BJ (cell line): ENCODE measurements at regions not wholly inside any gene's neighbourhood (a gene's known extent, or its start where the extent isn't known, plus 50 kb on each side); places are given as distances from the start of the nearest gene placed in this dataset.

Experiments used
- CTCF ChIA-PET: fragments of 350-600 bp; formaldehyde crosslinking; extraction: SDS; loops from one replicate; lab custom pipeline; 2021; ENCODE audit warnings: antibody characterized with exemption, inconsistent platforms; lab: Yijun Ruan, JAX
- POLR2A ChIA-PET: fragments of 300-600 bp; sonication (Branson Sonifier 250); formaldehyde crosslinking; extraction: SDS; loops from one replicate; lab custom pipeline; 2021; ENCODE audit warnings: antibody characterized with exemption; lab: Charles Lee
- DNase-seq: peaks from one replicate; pipeline ENCODE4 v3.0.0-alpha.2; 2011; ENCODE audit warnings: low read depth
- H3K27me3 ChIP-seq: 2 replicates; pipeline ENCODE4 v1.6.0; 2011; ENCODE audit warnings: low read length; ENCODE audit not compliant: control insufficient read depth, insufficient read depth
- H3K36me3 ChIP-seq: 2 replicates; pipeline ENCODE4 v1.5.1; 2011; ENCODE audit warnings: low read length; ENCODE audit not compliant: control insufficient read depth, insufficient read depth
- H3K4me3 ChIP-seq: 2 replicates; pipeline ENCODE4 v1.5.1; 2011; ENCODE audit warnings: low read depth, mild to moderate bottlenecking, control low read depth, low read length
- TF ChIP-seq, protein P1 (sequence below): IDR thresholded peaks from 2 replicates; pipeline ENCODE4 v1.5.1; 2011; ENCODE audit warnings: low read depth, mild to moderate bottlenecking, control low read depth, inconsistent platforms, low read length, moderate library complexity; ENCODE audit not compliant: insufficient read depth

DNA sequence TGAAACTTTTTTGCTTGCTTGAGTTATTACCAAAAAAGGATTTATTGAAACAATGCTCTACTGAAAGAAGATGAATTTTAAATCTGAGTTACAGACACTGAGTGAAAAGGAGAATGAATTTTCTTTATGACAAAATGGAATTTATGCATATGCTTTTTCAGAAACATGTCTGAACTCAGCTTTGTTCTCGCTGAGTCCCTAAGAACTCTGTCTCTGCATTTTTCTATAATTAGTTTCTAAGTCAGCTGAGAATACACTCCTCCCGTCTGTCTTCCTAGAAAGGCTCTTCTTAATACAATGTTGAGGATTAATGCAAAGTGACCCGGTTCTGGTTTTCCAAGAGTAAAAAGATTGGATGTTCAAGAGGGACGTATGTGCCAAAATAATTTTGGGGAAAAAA is 463.5 kb downstream of the NKX6-1 start:
- Histone ChIP-seq H3K36me3 (no peaks in the 10 kb centered on the region), H3K27me3 (no peaks in the 10 kb centered on the region), H3K4me3 (no peak overlapping the region)
- no peak for DNase-seq
- POLR2A ChIA-PET: no interaction called here
- CTCF ChIA-PET: no interaction called here
- TF ChIP-seq, protein P1, sequence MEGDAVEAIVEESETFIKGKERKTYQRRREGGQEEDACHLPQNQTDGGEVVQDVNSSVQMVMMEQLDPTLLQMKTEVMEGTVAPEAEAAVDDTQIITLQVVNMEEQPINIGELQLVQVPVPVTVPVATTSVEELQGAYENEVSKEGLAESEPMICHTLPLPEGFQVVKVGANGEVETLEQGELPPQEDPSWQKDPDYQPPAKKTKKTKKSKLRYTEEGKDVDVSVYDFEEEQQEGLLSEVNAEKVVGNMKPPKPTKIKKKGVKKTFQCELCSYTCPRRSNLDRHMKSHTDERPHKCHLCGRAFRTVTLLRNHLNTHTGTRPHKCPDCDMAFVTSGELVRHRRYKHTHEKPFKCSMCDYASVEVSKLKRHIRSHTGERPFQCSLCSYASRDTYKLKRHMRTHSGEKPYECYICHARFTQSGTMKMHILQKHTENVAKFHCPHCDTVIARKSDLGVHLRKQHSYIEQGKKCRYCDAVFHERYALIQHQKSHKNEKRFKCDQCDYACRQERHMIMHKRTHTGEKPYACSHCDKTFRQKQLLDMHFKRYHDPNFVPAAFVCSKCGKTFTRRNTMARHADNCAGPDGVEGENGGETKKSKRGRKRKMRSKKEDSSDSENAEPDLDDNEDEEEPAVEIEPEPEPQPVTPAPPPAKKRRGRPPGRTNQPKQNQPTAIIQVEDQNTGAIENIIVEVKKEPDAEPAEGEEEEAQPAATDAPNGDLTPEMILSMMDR: no peak

DNA sequence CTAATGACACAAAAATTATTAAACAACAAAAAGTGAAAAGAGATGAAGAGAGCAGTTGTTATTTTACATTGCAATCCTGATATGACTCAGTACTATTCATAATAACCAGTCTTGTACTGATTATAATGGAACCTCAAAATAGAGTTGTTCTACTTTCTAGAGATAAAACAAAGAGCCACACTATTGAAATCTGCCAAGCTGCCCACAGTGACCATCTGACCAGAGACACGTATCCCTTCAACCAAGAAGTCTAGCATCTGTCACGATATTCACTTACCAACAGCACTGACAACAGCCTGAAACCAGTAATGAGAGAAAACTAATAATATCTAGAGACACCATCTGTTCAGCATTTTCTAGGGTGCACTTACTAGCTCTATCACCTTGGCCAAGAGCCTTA is 466.7 kb downstream of the NKX6-1 start:
- CTCF ChIA-PET: no interaction called here
- Histone ChIP-seq H3K36me3 (no peaks in the 10 kb centered on the region), H3K27me3 (no peaks in the 10 kb centered on the region), H3K4me3 (no peak overlapping the region)
- POLR2A ChIA-PET: no interaction called here
- TF ChIP-seq, protein P1: no peak
- no peak for DNase-seq

DNA sequence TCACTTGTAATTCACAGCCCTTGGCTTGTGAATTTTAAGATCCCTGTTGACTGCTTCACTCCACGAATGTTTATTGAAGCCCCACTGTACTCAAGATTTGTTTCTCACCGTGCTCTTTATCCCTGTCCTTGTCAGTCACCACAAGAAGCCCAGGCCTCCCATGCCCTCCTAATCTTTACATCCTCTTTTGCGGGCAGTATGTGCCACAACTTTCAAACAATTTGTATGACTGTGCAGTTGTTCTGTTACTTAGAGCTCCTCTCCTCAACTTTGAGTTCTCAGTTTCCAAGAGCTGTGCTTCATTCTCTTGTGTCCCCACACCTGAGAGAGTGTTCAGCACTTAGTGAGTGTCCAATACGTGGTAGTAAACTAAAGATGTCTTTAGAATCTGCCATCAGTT is 467.7 kb downstream of the NKX6-1 start:
- POLR2A ChIA-PET: no interaction called here
- CTCF ChIA-PET: no interaction called here
- Histone ChIP-seq H3K36me3 (no peaks in the 10 kb centered on the region), H3K27me3 (no peaks in the 10 kb centered on the region), H3K4me3 (no peak overlapping the region)
- DNase-seq: no peak
- TF ChIP-seq, protein P1: no peak

DNA sequence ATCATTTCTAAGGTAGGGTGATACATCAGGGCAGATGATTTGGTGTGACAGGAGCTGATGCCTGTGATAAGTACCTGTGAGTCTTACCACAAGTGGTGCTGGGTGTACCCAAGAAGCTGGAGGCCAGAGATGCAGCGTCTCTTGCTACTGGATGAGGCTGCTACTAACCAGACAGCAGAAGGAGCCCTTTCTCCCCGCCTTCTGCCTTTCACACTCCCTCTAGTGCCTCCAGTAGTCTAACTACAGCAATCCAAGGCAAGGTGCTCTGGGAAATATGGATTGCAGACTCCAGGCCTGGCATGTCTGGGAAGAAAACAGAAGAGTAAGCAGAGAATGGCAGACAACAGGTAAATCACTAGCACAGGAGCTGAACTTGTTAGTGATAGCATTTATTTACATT is 470.8 kb downstream of the NKX6-1 start:
- no peak for DNase-seq
- ChIA-PET CTCF (no interaction called here), POLR2A (no interaction called here)
- H3K36me3 ChIP-seq: no peaks in the 10 kb centered on the region
- TF ChIP-seq, protein P1: no peak
- H3K27me3 ChIP-seq: 0 out of 2 replicates have a peak, but pooled peaks cover 2% of the 10 kb centered on the region
- no peak overlapping the region for H3K4me3 ChIP-seq

DNA sequence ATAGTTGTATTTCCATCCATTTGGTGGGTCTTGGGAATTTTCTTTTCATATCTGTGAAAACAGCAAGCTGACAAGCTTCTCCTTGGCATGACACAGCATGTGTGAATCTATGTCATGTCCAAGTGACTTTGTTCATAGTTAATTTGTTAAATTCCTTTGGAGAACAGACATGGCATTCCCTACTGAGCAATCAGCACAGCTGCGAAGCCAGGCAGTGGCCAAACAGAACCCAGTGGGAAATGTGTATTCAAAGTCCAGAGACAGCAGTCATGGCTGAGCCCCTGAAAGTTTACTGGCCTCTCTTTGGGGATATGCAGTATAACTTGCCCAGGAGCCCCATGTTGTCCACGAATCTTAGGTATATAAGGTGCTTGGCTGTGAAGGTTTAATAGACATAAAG is 474.7 kb downstream of the NKX6-1 start:
- Histone ChIP-seq H3K4me3 (no peak overlapping the region), H3K27me3 (0 out of 2 replicates have a peak, but pooled peaks cover 2% of the 10 kb centered on the region), H3K36me3 (no peaks in the 10 kb centered on the region)
- ChIA-PET POLR2A (no interaction called here), CTCF (no interaction called here)
- TF ChIP-seq, protein P1: no peak
- no peak for DNase-seq
